Breast epithelium (tissue), 4 donors: ENCODE measurements at regions not wholly inside any gene's neighbourhood (a gene's known extent, or its start where the extent isn't known, plus 50 kb on each side); places are given as distances from the start of the nearest gene placed in this dataset.
"Not testable (repeated sequence)": the region's sequence is repeated elsewhere in the genome, so short reads cannot be mapped to it uniquely, and the experiment has no call there.

Source experiments
- DNase-seq, 2 donors: peaks; one replicate each; pipeline ENCODE4 v3.0.0-alpha.2; 2019; ENCODE audit warnings: low spot score in 2 of 2
- H3K27ac ChIP-seq, 2 donors: fragments of 200-600 bp; sonication (generic) in 1 of 2; one replicate each; pipeline ENCODE4 v1.5.1; 2016 to 2019; ENCODE audit warnings: mild to moderate bottlenecking in 1 of 2
- H3K27me3 ChIP-seq, 2 donors: fragments of 200-600 bp; sonication (generic) in 1 of 2; one replicate each; pipeline versions ENCODE4 v1.5.1 to v1.6.0; 2017 to 2019; ENCODE audit warnings: control low read depth in 1 of 2, mild to moderate bottlenecking in 1 of 2
- H3K36me3 ChIP-seq: fragments of 200-600 bp; one replicate; pipeline ENCODE4 v1.5.1; 2019
- H3K4me1 ChIP-seq, 2 donors: fragments of 200-600 bp; sonication (generic); one replicate each; pipeline ENCODE4 v1.5.1; 2016 to 2019; ENCODE audit warnings: control low read depth in 1 of 2
- H3K4me3 ChIP-seq, 3 donors: fragments of 200-600 bp; sonication (generic); 1 replicate in 2 of 3; 2 replicates in 1 of 3; pipeline ENCODE4 v1.5.1; 2016 to 2019; ENCODE audit warnings: mild to moderate bottlenecking in 3 of 3, moderate library complexity in 2 of 3
- H3K9me3 ChIP-seq, 2 donors: fragments of 200-600 bp; sonication (generic) in 1 of 2; one replicate each; pipeline ENCODE4 v1.5.1; 2016 to 2019; ENCODE audit warnings: control low read depth in 1 of 2
- POLR2A ChIP-seq: fragments of 450-650 bp; IDR thresholded peaks from one replicate; pipeline ENCODE4 v1.6.1; 2016; ENCODE audit warnings: antibody characterized with exemption, mild to moderate bottlenecking, moderate library complexity
- POLR2AphosphoS5 ChIP-seq, 3 donors: sonication (generic); formaldehyde crosslinking; IDR thresholded peaks; one replicate each; pipeline ENCODE4 v1.6.1; 2017; ENCODE audit warnings: antibody characterized with exemption in 3 of 3
- intact Hi-C: fragments of 100-400 bp; cut with DNase I; formaldehyde crosslinking; loops from one replicate; pipeline ENCODE4 v1.15.1; 2023; ENCODE audit warnings: low total_unique reads
- TF ChIP-seq, protein P1 (sequence below), 3 donors: fragments of 450-650 bp; IDR thresholded peaks; one replicate each; pipeline ENCODE4 v1.5.1; 2016 to 2017; ENCODE audit warnings: antibody characterized with exemption in 3 of 3, mild to moderate bottlenecking in 3 of 3, moderate library complexity in 3 of 3

DNA sequence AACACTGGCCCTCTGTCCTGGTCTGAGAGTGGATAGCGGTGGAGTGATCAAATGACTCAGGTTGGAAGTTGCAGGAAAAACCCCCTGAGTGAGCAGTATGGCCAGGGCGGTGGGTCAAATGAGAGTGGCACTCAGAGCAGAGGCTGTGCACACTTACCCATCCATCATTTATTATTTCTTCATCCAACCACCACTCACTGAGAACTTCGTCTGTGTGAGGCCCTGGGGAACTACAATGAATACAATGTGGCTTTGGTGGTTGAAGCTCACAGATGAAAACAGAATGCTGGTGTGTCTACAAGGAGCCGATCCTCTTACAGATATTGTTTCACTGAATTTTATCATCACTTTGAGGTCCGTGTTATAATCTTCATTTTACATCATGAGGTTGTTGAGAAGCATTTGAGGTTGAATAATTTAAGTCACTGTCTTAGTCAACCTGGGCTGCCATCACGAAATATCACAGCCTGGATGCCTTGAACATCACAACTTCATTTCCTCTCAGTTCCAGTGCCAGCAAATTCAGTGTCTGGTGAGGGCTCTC, 73.4 kb upstream of the ID2 start:
- no peak for DNase-seq
- Histone ChIP-seq H3K4me1 (no peaks in the 10 kb centered on the region), H3K9me3 (no peaks in the 10 kb centered on the region), H3K36me3 (no peaks in the 10 kb centered on the region), H3K27ac (no peak overlapping the region), H3K4me3 (no peak overlapping the region), H3K27me3 (no peaks in the 10 kb centered on the region)
- TF ChIP-seq, protein P1, sequence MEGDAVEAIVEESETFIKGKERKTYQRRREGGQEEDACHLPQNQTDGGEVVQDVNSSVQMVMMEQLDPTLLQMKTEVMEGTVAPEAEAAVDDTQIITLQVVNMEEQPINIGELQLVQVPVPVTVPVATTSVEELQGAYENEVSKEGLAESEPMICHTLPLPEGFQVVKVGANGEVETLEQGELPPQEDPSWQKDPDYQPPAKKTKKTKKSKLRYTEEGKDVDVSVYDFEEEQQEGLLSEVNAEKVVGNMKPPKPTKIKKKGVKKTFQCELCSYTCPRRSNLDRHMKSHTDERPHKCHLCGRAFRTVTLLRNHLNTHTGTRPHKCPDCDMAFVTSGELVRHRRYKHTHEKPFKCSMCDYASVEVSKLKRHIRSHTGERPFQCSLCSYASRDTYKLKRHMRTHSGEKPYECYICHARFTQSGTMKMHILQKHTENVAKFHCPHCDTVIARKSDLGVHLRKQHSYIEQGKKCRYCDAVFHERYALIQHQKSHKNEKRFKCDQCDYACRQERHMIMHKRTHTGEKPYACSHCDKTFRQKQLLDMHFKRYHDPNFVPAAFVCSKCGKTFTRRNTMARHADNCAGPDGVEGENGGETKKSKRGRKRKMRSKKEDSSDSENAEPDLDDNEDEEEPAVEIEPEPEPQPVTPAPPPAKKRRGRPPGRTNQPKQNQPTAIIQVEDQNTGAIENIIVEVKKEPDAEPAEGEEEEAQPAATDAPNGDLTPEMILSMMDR (IDR thresholded peaks at IDR 0.05): no peak
- TF ChIP-seq POLR2A: no peak
- no peak for TF ChIP-seq POLR2AphosphoS5 (IDR thresholded peaks at IDR 0.05)
- intact Hi-C loops: no loop called here

DNA sequence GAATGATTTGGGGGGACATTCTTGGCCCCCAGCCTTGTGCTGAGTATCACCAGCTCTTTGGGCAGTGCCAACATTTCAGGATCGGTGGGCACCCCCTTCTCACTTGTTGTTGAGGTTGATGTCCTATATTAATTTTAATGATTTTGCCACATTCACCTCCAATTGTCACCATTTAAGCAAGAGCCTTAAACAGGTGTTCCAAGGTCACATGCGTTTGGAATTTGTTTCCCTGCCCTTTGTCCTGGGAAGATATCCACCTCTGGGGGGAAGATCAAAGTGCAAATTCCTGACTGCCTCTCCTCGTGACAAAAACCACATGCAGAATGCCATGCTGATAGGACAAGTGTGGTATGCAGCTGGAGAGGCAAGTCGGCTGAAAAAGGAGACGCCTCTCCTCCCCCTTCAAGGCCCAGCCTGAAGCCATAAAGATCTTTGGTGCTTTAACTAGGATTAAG, 72.5 kb upstream of the ID2 start:
- Histone ChIP-seq H3K36me3 (no peaks in the 10 kb centered on the region), H3K4me1 (no peaks in the 10 kb centered on the region), H3K9me3 (no peaks in the 10 kb centered on the region), H3K4me3 (no peak overlapping the region), H3K27me3 (no peaks in the 10 kb centered on the region), H3K27ac (no peak overlapping the region)
- no peak for DNase-seq
- intact Hi-C loops: no loop called here
- TF ChIP-seq, protein P1 (IDR thresholded peaks at IDR 0.05): no peak
- TF ChIP-seq POLR2A: no peak
- TF ChIP-seq POLR2AphosphoS5 (IDR thresholded peaks at IDR 0.05): no peak

GRCh38 chr2:8610775-8611174, 71.1 kb upstream of the ID2 start:
- H3K4me3 ChIP-seq, intact Hi-C loops, DNase-seq, H3K36me3 ChIP-seq, H3K4me1 ChIP-seq, H3K9me3 ChIP-seq, H3K27me3 ChIP-seq, H3K27ac ChIP-seq: not testable (repeated sequence)

- H3K27me3 ChIP-seq: no peaks in the 10 kb centered on the region
- no peaks in the 10 kb centered on the region for H3K36me3 ChIP-seq
- TF ChIP-seq POLR2A (no peak), POLR2AphosphoS5 (IDR thresholded peaks at IDR 0.05) (no peak)
- TF ChIP-seq, protein P1 (IDR thresholded peaks at IDR 0.05): no peak
- no peak overlapping the region for H3K4me3 ChIP-seq
- no peaks in the 10 kb centered on the region for H3K4me1 ChIP-seq
- no peak overlapping the region for H3K27ac ChIP-seq
- DNase-seq: no peak
- intact Hi-C loops: no loop called here
- no peaks in the 10 kb centered on the region for H3K9me3 ChIP-seq
Measured at GRCh38 chr2:8611246-8611645, 70.6 kb upstream of the ID2 start.

DNA sequence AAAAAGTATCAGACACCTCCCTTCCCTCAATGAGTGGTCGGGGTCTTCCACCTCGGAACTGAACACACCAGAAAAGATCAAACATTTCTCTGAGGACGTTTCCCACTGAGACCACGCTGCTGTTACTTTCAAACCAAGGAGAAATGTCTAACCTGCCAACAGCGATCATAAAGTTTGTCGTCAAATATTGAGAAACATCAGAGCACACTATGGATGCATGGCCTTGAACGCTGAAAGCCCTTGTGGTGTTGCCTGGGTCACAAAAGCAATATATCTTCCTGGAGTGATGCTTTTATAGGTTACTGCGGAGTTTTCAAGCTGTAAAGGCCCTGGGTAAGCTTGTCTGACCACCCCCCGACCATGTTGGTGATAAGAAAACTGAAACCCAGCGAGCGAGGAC, 70.2 kb upstream of the ID2 start:
- Histone ChIP-seq H3K9me3 (no peaks in the 10 kb centered on the region), H3K27ac (no peak overlapping the region), H3K27me3 (no peaks in the 10 kb centered on the region), H3K4me1 (no peaks in the 10 kb centered on the region), H3K36me3 (no peaks in the 10 kb centered on the region), H3K4me3 (no peak overlapping the region)
- DNase-seq: no peak
- intact Hi-C loops: no loop called here
- TF ChIP-seq, protein P1 (IDR thresholded peaks at IDR 0.05): no peak
- no peak for TF ChIP-seq POLR2A
- TF ChIP-seq POLR2AphosphoS5 (IDR thresholded peaks at IDR 0.05): no peak

- Histone ChIP-seq H3K9me3 (no peaks in the 10 kb centered on the region), H3K4me1 (no peaks in the 10 kb centered on the region)
Measured at GRCh38 chr2:8612734-8613179, 69.1 kb upstream of the ID2 start.

GRCh38 chr2:8613207-8613999, 68.5 kb upstream of the ID2 start:
- H3K4me1 ChIP-seq, H3K4me3 ChIP-seq, H3K27ac ChIP-seq, H3K27me3 ChIP-seq, DNase-seq, H3K9me3 ChIP-seq, intact Hi-C loops, H3K36me3 ChIP-seq: not testable (repeated sequence)

More at GRCh38 chr2:8612734-8613179, 69.1 kb upstream of the ID2 start:
- H3K27ac ChIP-seq: no peak overlapping the region
- H3K36me3 ChIP-seq: no peaks in the 10 kb centered on the region
- no peaks in the 10 kb centered on the region for H3K27me3 ChIP-seq
- H3K4me3 ChIP-seq: no peak overlapping the region
- TF ChIP-seq, protein P1 (IDR thresholded peaks at IDR 0.05): no peak
- TF ChIP-seq POLR2AphosphoS5 (IDR thresholded peaks at IDR 0.05) (no peak), POLR2A (no peak)
- DNase-seq: no peak
- intact Hi-C loops: no loop called here
